CD4-positive, alpha-beta T cell (primary cell): ENCODE measurements at regions not wholly inside any gene's neighbourhood (a gene's known extent, or its start where the extent isn't known, plus 50 kb on each side); places are given as distances from the start of the nearest gene placed in this dataset.
"Not testable (repeated sequence)": the region's sequence is repeated elsewhere in the genome, so short reads cannot be mapped to it uniquely, and the experiment has no call there.

Source experiments
- ATAC-seq: fragments of 200-7000 bp; cut with Tn5 transposase; one replicate; pipeline ENCODE4 v1.10.0; 2022; ENCODE audit warnings: mild to moderate bottlenecking; ENCODE audit not compliant: poor library complexity
- CTCF ChIA-PET: fragments of 350-600 bp; sonication (Branson Sonifier 250); formaldehyde crosslinking; loops from one replicate; lab custom pipeline; 2021; ENCODE audit warnings: antibody characterized with exemption, inconsistent platforms; lab: Charles Lee
- POLR2A ChIA-PET: fragments of 350-600 bp; sonication (Branson Sonifier 250); formaldehyde crosslinking; loops from one replicate; lab custom pipeline; 2021; ENCODE audit warnings: antibody characterized with exemption, inconsistent platforms; lab: Charles Lee
- DNase-seq, 14 experiments: peaks; one replicate each; pipeline ENCODE4 v3.0.0-alpha.2; 2013 to 2020; ENCODE audit warnings: mixed read lengths in 2 of 14
- H3K27ac ChIP-seq, 2 donors: one replicate each; pipeline versions ENCODE4 v1.5.1 to v1.7.0; 2013; ENCODE audit warnings: low read length in 2 of 2, low read depth in 1 of 2, mild to moderate bottlenecking in 1 of 2
- H3K27me3 ChIP-seq, 2 experiments: 1 replicate in 1 of 2; 2 replicates in 1 of 2; pipeline versions ENCODE4 v1.6.1 to v1.7.0; 2013; ENCODE audit warnings: low read length in 2 of 2, control low read depth in 1 of 2, mild to moderate bottlenecking in 1 of 2, moderate library complexity in 1 of 2; ENCODE audit not compliant: insufficient read depth in 2 of 2, control insufficient read depth in 1 of 2
- H3K36me3 ChIP-seq: one replicate; pipeline ENCODE4 v1.6.1; 2013; ENCODE audit warnings: low read length, control low read depth; ENCODE audit not compliant: insufficient read depth
- H3K4me1 ChIP-seq: one replicate; pipeline ENCODE4 v1.6.1; 2013; ENCODE audit warnings: low read length, control low read depth; ENCODE audit not compliant: insufficient read depth
- H3K4me3 ChIP-seq: one replicate; pipeline ENCODE4 v1.5.1; 2013; ENCODE audit warnings: mild to moderate bottlenecking, low read length, moderate library complexity
- H3K9me3 ChIP-seq, 2 experiments: 1 replicate in 1 of 2; 2 replicates in 1 of 2; pipeline versions ENCODE4 v1.6.1 to v1.7.0; 2013; ENCODE audit warnings: low read length in 2 of 2, mild to moderate bottlenecking in 2 of 2, control low read depth in 1 of 2, moderate library complexity in 1 of 2; ENCODE audit not compliant: control insufficient read depth in 1 of 2, insufficient read depth in 1 of 2
- H3K27ac Mint-ChIP-seq: one replicate; pipeline ENCODE4 v1.8.0; 2020; ENCODE audit warnings: mixed read lengths
- H3K27me3 Mint-ChIP-seq: one replicate; pipeline ENCODE4 v1.8.0; 2021; ENCODE audit warnings: mixed read lengths
- H3K36me3 Mint-ChIP-seq: one replicate; pipeline ENCODE4 v1.8.0; 2021; ENCODE audit warnings: low read depth, mixed read lengths
- H3K4me1 Mint-ChIP-seq: one replicate; pipeline ENCODE4 v1.8.0; 2021; ENCODE audit warnings: low read depth, mixed read lengths
- H3K4me3 Mint-ChIP-seq: one replicate; pipeline ENCODE4 v1.8.0; 2020; ENCODE audit warnings: mild to moderate bottlenecking, mixed read lengths
- H3K9me3 Mint-ChIP-seq: one replicate; pipeline ENCODE4 v1.8.0; 2020; ENCODE audit warnings: mixed read lengths
- intact Hi-C, 2 experiments: fragments of 100-400 bp; cut with DNase I in 1 of 2; cut with micrococcal nuclease in 1 of 2; formaldehyde crosslinking; loops; one replicate each; pipeline versions ENCODE4 v1.15.1 to v1.9.0; 2023 to 2025; cut with DNase I, micrococcal nuclease
- TF ChIP-seq, protein P1 (sequence below): fragments of 200-600 bp; IDR thresholded peaks from one replicate; pipeline ENCODE4 v1.8.0; 2022; ENCODE audit warnings: antibody characterized with exemption, mild to moderate bottlenecking

DNA sequence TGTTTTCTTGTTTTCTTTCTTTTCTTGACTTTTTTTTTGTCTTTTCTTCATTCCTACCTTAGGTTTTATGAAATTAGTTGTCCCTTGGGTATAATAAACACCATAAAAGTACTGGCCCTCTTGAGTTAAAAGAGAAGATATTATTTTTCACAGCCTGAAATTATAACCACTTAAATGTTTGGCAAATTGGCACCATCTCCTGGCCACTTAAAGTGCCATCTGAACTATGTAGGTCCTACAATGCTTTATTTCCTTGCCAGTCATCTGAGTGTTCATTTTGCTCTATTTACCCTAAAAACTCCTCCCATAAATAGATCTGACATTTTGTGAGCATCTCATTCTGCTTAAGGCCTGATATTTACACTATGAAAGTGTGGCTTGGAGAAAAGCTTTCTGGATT lies 98.9 kb upstream of the PRKCQ start:
- Mint-ChIP-seq H3K27ac (no peak overlapping the region), H3K9me3 (no peaks in the 10 kb centered on the region), H3K4me3 (no peak overlapping the region), H3K4me1 (peaks cover 5% of the 10 kb centered on the region), H3K27me3 (no peaks in the 10 kb centered on the region), H3K36me3 (no peaks in the 10 kb centered on the region)
- Histone ChIP-seq H3K36me3 (no peaks in the 10 kb centered on the region), H3K4me1 (no peaks in the 10 kb centered on the region), H3K27ac (no peak overlapping the region), H3K27me3 (peaks cover 0 to 3% of the 10 kb centered on the region in 2 experiments), H3K4me3 (no peak overlapping the region), H3K9me3 (no peaks in the 10 kb centered on the region)
- no peak for ATAC-seq
- TF ChIP-seq, protein P1, sequence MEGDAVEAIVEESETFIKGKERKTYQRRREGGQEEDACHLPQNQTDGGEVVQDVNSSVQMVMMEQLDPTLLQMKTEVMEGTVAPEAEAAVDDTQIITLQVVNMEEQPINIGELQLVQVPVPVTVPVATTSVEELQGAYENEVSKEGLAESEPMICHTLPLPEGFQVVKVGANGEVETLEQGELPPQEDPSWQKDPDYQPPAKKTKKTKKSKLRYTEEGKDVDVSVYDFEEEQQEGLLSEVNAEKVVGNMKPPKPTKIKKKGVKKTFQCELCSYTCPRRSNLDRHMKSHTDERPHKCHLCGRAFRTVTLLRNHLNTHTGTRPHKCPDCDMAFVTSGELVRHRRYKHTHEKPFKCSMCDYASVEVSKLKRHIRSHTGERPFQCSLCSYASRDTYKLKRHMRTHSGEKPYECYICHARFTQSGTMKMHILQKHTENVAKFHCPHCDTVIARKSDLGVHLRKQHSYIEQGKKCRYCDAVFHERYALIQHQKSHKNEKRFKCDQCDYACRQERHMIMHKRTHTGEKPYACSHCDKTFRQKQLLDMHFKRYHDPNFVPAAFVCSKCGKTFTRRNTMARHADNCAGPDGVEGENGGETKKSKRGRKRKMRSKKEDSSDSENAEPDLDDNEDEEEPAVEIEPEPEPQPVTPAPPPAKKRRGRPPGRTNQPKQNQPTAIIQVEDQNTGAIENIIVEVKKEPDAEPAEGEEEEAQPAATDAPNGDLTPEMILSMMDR = no peak
- ChIA-PET POLR2A (interaction anchor here (1.0 kb wide), 1 partner anchor 76 kb away, joined by 3 read pairs; no protein-coding TSS in a partner anchor), CTCF (interaction anchor here (0.6 to 1.6 kb wide), 8 partner anchors 9 to 264 kb away, joined by 3 to 6 read pairs (median 3); no protein-coding TSS in a partner anchor)
- intact Hi-C loops = loop anchor here (1.0 kb wide), 3 partner anchors 234 to 570 kb away; no protein-coding TSS in a partner anchor
- DNase-seq = no peak

DNA sequence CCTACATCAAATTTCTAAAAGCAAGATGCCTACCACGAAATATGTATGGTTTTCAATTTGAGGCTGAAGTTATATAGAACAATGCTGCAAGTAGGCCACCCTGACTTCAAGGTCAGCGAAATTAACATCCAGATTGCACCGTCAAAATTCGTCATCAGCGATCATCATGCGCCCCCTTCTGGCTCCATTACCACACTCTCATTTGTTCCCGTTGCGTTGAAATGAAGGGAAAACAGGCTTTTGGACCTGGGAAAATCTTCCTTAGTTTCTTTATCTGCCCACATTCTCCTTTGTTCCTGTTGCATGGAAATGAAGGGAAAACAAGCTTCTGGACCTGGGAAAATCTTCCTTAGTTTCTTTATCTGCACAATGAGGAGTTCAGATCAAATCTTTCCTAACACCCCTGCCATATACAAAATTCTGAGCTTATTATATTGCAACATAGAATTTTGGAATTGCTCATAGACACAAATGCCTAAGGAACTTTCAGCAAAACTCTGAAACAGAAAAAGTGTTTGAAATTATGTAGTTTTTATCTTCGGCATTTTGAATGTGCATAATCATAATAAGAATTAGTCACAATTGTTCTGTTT lies 98.2 kb upstream of the PRKCQ start:
- Histone ChIP-seq H3K36me3 (no peaks in the 10 kb centered on the region), H3K27me3 (peaks cover 0 to 3% of the 10 kb centered on the region in 2 experiments), H3K4me3 (no peak overlapping the region), H3K4me1 (no peaks in the 10 kb centered on the region), H3K9me3 (no peaks in the 10 kb centered on the region), H3K27ac (no peak overlapping the region)
- Mint-ChIP-seq H3K36me3 (no peaks in the 10 kb centered on the region), H3K27ac (no peak overlapping the region), H3K4me1 (peaks cover 5% of the 10 kb centered on the region), H3K4me3 (no peak overlapping the region), H3K9me3 (no peaks in the 10 kb centered on the region), H3K27me3 (no peaks in the 10 kb centered on the region)
- ChIA-PET CTCF (interaction anchor here (0.7 to 1.6 kb wide), 8 partner anchors 8 to 263 kb away, joined by 3 to 6 read pairs (median 3); no protein-coding TSS in a partner anchor), POLR2A (interaction anchor here (0.8 kb wide), 1 partner anchor 11 kb away, joined by 3 read pairs; no protein-coding TSS in a partner anchor)
- intact Hi-C loops = loop anchor here (1.0 kb wide), 3 partner anchors 233 to 569 kb away; no protein-coding TSS in a partner anchor
- DNase-seq (peak; percentile 36 to 83 (median 52)), ATAC-seq (peak; percentile 51)
- TF ChIP-seq, protein P1 = peak; percentile 89

DNA sequence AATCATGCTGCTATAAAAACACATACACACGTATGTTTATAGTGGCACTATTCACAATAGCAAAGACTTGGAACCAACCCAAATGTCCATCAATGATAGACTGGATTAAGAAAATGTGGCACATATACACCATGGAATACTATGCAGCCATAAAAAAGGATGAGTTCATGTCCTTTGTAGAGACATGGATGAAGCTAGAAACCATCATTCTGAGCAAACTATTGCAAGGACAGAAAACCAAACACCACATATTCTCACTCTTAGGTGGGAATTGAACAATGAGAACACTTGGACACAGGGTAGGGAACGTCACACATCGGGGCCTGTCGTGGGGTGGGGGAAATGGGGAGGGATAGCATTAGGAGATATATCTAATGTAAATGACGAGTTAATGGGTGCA lies 97.1 kb upstream of the PRKCQ start:
- H3K27ac Mint-ChIP-seq, H3K27me3 Mint-ChIP-seq, H3K4me1 Mint-ChIP-seq, H3K9me3 ChIP-seq, H3K27me3 ChIP-seq, DNase-seq, H3K9me3 Mint-ChIP-seq, POLR2A ChIA-PET, H3K4me1 ChIP-seq, H3K4me3 ChIP-seq, H3K36me3 Mint-ChIP-seq, H3K27ac ChIP-seq, ATAC-seq, H3K4me3 Mint-ChIP-seq, H3K36me3 ChIP-seq: not testable (repeated sequence)
- intact Hi-C loops = loop anchor here in 1 of 2 experiments (1.0 kb wide), 1 partner anchor 260 kb away; no protein-coding TSS in a partner anchor
- CTCF ChIA-PET = interaction anchor here (1.0 to 1.6 kb wide), 2 partner anchors 9 to 84 kb away, joined by 3 to 6 read pairs; no protein-coding TSS in a partner anchor
